ENCODE measurements at regions not wholly inside any gene's neighbourhood (a gene's known extent, or its start where the extent isn't known, plus 50 kb on each side); places are given as distances from the start of the nearest gene placed in this dataset.

- no peak for DNase-seq (ENCODE audit: low read depth in 3 of 3)
These were observed 309.1 kb upstream of the TLE3 start for GRCh38 chr15:70406617-70407335.

DNA sequence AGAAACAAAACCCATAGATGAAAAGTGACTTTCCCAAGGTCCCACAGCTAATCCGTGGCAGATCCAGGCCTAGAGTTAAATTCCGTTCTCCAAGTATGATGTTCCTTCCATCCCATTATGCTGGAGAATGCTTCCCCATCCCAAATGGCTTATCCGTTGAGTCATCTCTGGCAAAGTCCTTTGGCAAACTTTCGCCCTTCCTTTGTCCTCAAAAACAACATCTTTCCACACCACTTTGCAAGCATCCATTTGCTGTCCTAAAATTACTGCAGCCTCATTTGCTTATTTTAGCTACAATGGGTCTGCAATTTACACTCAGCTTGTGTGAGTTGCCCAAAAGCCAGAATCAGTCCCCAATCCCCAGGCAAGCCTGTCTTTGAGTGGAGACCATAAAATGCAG is 304.0 kb upstream of the TLE3 start:
- no peak for DNase-seq (ENCODE audit: low read depth in 3 of 3)

DNA sequence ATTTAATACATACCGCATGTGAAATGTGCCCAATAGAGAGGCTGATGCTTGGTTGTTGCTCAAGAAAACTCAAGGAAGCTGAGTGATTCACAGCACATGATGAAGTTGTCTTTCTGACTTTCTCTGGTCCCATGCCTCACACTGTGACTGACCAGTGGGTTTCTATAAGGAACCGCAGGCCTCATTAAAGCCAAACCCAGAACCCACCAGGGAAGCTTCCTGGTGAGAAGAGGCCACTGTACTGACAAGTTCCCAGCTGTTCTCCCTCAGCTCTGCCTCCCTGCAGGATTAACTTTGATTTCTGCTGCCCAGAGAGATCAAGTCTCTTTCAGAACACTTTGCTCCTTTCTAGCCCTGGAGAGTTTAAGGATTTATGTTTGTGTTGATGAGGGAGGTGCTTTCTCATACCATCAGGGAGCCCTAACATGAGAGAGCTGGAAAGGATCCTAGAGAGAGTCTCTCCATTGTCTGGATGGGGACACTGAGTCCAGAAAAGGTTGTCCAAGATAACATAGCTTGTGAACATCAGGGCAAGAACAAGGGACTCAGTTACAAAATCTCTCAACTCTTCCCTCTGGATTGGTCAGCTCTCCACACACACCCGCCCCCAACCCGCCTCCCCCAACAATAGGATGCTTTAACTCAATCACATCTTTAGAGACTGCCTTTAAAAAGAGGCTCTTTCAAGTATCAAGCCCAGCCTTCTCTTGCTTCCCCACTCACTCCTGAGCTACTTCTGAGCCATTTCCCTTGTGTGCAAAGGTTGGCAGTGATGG is 303.2 kb upstream of the TLE3 start:
- no peak for DNase-seq (ENCODE audit: low read depth in 3 of 3)

DNA sequence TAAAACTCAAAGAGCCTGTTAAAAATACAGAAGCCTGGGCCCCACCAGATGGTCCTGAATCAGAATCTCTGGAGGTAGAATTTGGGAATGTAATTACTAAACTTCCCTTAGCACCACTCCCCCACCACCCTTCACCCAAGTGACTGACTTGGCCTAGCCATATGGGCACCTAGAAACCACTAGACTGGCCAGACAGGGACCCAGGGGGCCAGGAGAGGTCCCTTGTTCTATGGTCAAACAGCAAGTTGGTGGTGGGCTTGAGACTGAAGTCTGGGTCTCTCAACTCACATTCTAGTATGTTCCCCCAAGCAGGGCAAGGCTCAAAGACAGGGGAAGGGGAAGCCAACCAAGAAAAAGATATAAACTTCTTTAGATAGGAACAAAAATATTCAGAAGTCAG is 301.5 kb upstream of the TLE3 start:
- no peak for DNase-seq (ENCODE audit: low read depth in 3 of 3)

DNA sequence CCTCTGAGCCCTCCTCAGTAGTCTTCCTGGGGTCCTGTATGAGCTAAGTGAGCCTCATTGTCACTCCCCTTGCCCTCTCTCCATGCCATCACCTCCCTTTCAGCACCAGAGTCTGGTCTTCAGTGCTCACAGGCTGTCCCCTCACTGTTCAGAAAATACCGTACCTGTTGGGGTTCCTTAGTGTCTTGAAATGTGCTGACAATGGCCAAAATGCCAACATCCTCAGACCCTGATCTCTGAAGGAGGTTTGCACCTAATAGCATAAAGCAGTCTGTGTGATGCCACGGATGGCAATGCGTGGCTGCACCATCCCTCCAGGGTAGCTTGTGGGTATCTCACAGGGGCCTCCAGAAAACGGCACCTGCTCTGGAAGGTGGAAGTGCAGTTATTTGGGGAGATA is 301.0 kb upstream of the TLE3 start:
- no peak for DNase-seq (ENCODE audit: low read depth in 3 of 3)

DNA sequence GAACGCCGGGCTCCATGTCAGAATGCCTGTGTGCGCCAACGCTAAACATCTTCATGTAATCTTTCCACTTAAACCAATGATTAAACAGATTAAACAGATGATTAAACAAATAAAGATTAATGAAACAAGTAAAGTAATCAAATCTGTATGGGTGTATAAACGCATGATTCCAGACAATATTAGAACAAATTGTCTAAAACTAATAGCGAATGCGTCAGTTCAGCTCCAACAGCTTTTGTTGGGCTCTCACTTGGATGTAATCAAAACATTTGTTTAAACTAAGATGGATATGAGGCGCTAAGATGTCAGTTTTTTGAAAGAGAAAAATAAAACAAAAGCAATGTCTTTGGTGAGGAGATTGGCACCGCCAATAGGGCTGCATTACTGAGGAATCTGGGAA is 299.1 kb upstream of the TLE3 start:
- no peak for DNase-seq (ENCODE audit: low read depth in 3 of 3)

GRCh38 chr15:70395164-70395563 is 297.4 kb upstream of the TLE3 start:
- no peak for DNase-seq (ENCODE audit: low read depth in 3 of 3)

DNA sequence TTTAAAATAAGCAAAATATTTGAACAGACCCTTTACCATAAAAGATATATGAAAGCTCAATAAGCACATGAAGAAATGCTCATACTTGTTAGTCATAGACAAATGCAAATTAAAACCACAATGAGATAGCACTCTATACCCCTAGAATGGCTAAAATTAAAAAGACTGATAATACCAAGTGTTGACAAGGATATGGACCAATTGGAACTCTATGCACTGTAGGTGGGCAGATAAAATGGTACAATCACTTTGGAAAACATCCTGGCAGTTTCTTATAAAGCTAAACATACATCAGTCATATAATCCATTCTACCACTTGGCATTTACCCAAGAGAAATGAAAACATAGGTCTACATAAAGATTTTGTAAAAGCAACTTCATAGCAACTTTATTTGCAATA is 293.0 kb upstream of the TLE3 start:
- DNase-seq (ENCODE audit: low read depth in 3 of 3), result no peak

GRCh38 chr15:70387993-70388392 is 290.3 kb upstream of the TLE3 start:
- DNase-seq (ENCODE audit: low read depth in 3 of 3), result no peak

- no peak for DNase-seq (ENCODE audit: low read depth in 3 of 3)
These were observed 289.4 kb upstream of the TLE3 start for GRCh38 chr15:70387081-70387480.

DNA sequence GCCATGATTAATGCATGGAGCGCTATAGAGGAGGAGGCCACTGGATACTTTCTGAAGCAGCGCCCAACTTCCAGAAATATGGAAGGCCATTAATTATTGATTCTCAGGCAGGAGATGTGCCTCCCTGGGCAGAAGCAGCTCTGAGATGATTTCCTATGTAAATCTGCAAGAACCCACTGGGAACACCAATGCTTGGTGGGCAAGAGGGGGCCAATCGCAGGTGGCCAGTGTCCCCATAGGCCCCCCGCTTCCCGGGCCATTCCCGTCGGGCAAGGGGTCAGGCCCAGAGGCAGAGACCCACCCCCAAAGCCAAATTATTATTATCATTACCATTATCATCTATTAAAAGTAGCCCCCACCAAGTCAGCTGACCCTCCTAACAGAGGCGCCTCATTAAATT is 288.0 kb upstream of the TLE3 start:
- no peak for DNase-seq (ENCODE audit: low read depth in 3 of 3)

GRCh38 chr15:70385052-70385451 is 287.3 kb upstream of the TLE3 start:
- no peak for DNase-seq (ENCODE audit: low read depth in 3 of 3)

- DNase-seq (ENCODE audit: low read depth in 3 of 3), result no peak
These were observed 286.1 kb upstream of the TLE3 start for GRCh38 chr15:70383856-70384255.

GRCh38 chr15:70382762-70383458 is 285.2 kb upstream of the TLE3 start:
- no peak for DNase-seq (ENCODE audit: low read depth in 3 of 3)

DNA sequence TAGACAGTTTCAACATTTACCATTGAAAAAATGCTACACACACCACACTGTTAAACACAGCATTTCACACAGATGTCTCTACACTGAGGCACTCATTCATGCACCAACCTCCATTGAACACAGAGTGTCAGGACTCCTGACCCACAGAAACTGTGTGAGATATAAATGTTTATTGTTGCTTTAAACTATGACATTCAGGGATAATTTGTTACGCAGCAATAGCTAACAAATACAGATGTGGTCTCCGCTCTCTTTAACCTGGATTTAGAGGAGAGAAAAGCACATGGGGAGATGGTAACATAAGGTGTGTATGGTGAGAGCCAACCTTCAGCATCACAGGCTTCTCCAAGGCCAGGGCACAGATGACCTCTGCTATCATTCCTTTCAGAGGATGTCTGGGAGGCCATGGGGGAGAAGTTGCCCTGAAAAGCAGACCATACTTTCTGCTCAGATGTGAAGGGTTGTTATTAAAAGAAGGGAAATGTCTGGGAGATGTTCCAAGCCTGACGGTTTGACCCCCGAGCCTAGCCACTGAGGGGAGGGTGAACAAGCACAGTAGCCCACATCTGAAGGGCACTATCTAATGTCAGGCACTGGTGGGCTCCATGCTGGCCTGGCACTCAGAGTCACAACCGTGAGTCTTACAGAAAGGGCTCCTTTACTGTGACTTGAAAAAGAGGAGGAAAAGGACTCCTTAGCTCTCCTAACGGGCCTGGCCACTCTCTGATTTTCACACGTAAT is 284.5 kb upstream of the TLE3 start:
- DNase-seq (ENCODE audit: low read depth in 3 of 3), result no peak

DNA sequence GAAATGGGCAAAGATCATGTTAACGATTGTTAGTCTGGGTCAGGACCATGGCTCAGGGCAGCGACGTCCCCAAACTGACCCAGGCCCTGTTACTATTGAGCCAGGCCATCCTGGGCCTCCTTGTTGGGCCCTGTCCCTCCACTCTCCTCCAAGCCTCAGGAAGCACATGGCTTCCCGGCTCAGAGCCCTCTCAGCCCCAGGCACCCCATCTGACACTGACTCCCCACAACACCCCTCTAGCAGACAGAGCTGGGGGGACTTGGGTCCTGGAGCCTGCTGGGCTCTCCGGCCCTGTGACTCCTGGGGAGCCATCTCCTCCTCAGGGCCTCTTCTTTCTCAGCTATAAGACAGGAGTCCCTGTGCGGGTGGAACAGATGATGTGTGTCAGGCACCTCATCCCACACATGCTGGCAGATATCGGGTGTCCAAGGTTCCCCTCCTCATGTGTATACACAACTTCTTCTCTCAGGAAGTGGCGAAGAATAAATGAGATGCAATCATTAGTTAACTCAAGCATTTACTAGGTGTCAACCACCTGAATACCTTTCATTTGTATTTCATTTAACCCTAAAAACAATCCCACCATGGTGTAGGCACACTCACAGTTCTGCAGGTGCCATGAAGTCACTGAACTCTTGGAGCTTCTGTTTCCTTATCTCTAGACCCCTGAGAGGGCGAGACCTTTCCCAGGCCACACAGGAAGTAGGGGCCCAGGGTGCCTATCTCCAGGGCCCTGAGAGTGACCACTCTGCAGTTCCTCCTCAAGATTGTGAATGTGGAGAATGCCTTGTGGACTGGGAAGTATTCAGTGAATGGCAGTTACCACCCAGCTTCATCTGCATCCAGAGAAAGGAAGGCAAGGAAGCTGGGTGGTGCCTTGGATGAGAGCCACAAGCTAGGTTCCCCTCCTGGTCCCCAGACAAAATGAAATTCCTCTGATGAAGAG is 282.5 kb upstream of the TLE3 start:
- DNase-seq (ENCODE audit: low read depth in 3 of 3), result no peak

DNA sequence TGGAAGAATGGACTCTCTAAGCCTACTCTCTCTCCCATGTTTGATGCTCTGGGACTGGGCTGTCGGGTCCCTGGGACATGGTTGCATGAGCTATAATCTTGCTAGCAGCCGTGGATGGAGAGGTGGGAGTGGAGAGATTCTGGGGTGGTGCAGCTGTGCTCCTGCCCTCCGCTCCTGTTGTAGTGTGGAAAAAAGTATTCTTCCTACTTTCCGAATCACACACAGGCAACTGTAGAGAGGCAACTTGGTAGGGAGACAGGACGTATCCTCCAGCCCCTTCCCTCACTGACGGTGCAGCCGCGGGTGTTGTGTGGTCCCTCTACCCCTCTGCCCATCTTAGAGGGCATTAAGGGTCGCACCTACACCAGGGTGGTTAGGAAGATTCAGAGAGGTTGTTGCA is 281.4 kb upstream of the TLE3 start:
- DNase-seq (ENCODE audit: low read depth in 3 of 3), result no peak

DNA sequence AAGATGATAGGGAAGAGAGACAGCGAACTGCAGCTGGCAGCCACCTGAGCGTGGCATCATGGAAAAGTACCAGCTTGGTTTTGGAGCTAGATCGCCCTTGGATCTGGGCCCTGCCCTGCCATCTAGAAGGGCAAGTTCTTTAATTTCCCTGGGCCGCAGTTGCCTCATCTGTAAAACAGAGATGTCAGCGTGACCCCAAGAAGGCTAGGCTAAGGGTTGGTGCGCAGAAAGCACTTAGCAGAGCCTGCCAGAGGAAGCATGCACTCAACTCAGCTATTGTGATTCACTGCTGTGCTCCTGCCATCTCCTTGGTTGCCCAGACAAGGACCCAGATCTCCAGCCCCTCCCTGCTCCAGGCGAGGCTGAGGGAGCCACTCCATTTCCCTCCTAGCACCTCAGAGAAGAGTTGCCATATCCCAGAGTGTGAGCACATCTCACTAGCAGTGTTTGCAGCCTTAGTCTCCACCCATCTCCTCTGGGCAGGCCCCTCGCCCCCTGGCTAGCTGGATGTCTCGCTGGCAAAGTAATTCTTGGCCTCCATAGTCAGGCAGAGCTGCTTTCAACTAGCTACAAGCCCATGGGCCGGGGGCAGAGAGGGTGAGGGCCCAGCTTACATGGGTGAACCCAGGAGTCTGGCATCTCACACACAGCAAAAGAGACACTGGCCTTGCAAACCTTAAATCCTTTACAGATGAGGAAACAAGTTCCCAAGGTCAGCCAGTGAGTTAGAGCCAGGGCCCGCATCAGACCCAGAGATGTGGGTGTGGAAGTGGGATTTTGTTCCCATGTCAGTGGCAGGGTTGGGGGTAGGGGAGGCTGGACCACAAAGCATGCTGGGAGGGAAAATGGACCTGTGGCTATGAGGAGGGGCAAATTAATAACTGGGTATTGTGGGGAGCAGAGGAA is 280.7 kb upstream of the TLE3 start:
- no peak for DNase-seq (ENCODE audit: low read depth in 3 of 3)

GRCh38 chr15:70376929-70377691 is 279.4 kb upstream of the TLE3 start:
- DNase-seq (ENCODE audit: low read depth in 3 of 3), result no peak

Data from stimulated activated CD4-positive, alpha-beta T cell treated with anti-CD3 and anti-CD28 coated beads, TNF-alpha, amount 100 ng/mL, for 24 hours (primary cell).